Activated naive CD4-positive, alpha-beta T cell treated with anti-CD3 and anti-CD28 coated beads, Interleukin-2, amount 50 U/mL, for 24 hours (primary cell): ENCODE measurements at regions not wholly inside any gene's neighbourhood (a gene's known extent, or its start where the extent isn't known, plus 50 kb on each side); places are given as distances from the start of the nearest gene placed in this dataset.
"Not testable (repeated sequence)": the region's sequence is repeated elsewhere in the genome, so short reads cannot be mapped to it uniquely, and the experiment has no call there.

Experiments
- H3K27ac Mint-ChIP-seq: one replicate; pipeline ENCODE4 v1.8.0; 2021; ENCODE audit warnings: mild to moderate bottlenecking, mixed read lengths
- H3K27me3 Mint-ChIP-seq: one replicate; pipeline ENCODE4 v1.8.0; 2021; ENCODE audit warnings: mixed read lengths
- H3K36me3 Mint-ChIP-seq: one replicate; pipeline ENCODE4 v1.8.0; 2021; ENCODE audit warnings: mixed read lengths
- H3K4me1 Mint-ChIP-seq: one replicate; pipeline ENCODE4 v1.8.0; 2021; ENCODE audit warnings: mixed read lengths
- H3K4me3 Mint-ChIP-seq: one replicate; pipeline ENCODE4 v1.8.0; 2021; ENCODE audit warnings: mild to moderate bottlenecking, mixed read lengths
- H3K9me3 Mint-ChIP-seq: one replicate; pipeline ENCODE4 v1.8.0; 2021; ENCODE audit warnings: mixed read lengths

DNA sequence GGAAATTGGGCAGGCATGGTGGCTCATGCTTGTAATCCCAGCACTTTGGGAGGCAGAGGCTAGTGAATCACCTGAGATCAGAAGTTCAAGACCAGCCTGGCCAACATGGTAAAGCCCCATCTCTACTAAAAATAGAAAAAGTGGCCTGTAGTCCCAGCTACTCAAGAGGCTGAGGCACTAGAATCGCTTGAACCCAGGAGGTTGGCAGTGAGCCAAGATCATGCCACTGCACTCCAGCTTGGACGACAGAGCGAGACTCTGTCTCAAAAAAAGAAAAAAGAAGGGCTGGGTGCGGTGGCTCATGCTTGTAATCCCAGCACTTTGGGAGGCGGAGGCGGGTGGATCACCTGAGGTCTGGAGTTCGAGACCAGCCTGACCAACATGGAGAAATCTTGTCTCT, 60.2 kb upstream of the IFNLR1 start:
- H3K27me3 Mint-ChIP-seq, H3K27ac Mint-ChIP-seq, H3K9me3 Mint-ChIP-seq, H3K4me3 Mint-ChIP-seq, H3K36me3 Mint-ChIP-seq, H3K4me1 Mint-ChIP-seq: not testable (repeated sequence)

DNA sequence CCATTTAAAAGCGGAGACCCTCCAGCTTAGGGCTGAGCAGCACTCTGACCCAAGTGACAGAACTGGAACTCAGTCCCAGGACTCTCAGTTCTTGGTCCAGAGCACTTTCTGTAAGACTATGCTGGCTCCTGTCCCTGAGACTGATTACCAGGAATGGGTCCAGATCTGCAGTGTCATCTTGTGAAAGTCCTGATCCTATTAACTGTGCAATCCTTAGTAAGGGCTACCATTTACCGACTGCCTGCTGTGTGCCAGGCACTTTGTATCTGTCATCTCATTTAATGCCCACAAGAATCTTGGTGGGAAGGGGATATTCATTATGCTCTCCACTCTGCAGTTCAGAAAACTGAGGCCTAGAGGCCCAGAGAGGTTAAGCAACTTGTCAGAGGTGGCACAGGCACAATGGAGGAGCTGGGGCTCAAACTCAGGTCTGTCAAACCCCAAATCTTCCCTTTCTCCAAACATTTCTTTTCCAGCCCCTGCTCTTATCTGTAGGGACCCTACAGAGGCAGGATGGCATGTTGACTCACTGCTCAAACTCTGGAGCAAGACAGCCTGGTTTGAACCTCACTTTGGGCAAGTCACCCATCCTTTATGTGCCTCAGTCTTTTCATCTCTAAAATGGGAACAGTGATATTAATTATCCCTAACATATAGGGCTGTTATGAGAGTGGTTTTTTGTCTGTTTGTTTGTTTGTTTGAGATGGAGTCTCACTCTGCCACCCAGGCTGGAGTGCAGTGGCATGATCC, 57.6 kb upstream of the IFNLR1 start:
- Mint-ChIP-seq H3K9me3 (no peaks in the 10 kb centered on the region), H3K4me3 (no peak overlapping the region), H3K27me3 (no peaks in the 10 kb centered on the region), H3K36me3 (no peaks in the 10 kb centered on the region), H3K27ac (no peak overlapping the region), H3K4me1 (no peaks in the 10 kb centered on the region)

DNA sequence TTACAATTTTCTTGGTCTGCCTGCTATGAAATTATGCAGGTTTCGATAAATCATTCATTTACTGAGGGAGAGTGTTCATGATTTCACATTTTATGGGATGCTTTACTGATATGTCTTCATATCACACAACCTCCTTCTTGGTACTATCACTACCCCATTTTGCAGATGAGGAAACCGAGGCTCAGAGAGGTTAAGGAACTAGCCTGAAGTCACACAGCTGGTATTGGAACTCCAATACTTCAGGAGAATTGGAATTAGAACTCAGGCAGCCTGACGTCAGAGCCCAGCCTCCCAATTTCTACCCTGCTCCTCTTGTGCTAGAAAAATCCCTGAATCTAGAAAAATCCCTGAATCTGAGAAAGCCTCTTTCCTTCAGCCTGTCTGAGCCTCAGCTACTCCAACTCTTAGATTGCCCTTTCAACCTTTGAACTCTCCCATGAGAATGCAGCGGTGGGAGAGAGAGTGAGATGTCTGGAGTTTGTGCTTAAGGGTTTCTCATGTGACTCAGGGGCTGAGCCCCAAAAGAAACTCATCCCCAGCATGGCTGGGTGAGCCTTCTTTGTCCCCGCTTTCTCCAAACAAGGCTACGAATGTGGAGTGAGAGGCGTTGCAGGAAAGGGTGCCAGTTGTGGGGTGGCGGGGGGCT, 50.8 kb upstream of the IFNLR1 start:
- Mint-ChIP-seq H3K9me3 (no peaks in the 10 kb centered on the region), H3K27me3 (no peaks in the 10 kb centered on the region), H3K36me3 (no peaks in the 10 kb centered on the region), H3K27ac (no peak overlapping the region), H3K4me1 (peaks cover 4% of the 10 kb centered on the region), H3K4me3 (no peak overlapping the region)

DNA sequence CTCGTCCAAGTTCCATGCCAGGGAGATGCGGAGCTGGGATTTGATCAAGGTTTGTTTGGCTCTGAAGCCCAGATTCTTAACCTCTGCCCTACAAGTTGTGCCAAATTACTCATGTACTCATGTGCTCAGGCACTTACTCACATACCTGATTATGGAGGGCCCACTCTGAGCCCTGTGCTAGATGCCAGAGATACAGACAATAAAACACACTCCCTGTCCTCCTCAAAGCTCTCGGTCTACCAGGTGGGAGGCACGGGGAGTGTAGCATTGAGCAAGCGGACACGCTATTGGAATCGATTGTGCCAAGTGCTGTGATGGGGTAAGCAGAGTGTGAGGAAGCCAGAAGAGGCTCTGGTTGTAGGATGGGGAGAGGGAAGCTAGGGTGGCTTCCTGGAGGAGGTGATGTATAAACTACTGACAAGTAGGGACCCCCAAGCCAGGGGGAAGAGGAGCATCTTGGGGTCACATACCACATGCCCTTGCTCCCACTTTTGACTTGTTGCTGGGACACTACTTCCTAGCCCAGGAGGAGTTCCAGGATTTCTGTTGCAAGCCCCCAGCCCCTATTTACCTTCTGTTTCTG, 49.8 kb upstream of the IFNLR1 start:
- H3K27ac Mint-ChIP-seq: no peak overlapping the region

More for the DNA sequence above, 49.8 kb upstream of the IFNLR1 start:
- Mint-ChIP-seq H3K4me3 (no peak overlapping the region), H3K4me1 (peaks cover 4% of the 10 kb centered on the region), H3K9me3 (no peaks in the 10 kb centered on the region), H3K27me3 (no peaks in the 10 kb centered on the region), H3K36me3 (no peaks in the 10 kb centered on the region)
